HG03139 (cell line): ENCODE measurements at regions not wholly inside any gene's neighbourhood (a gene's known extent, or its start where the extent isn't known, plus 50 kb on each side); places are given as distances from the start of the nearest gene placed in this dataset.
"Not testable (repeated sequence)": the region's sequence is repeated elsewhere in the genome, so short reads cannot be mapped to it uniquely, and the experiment has no call there.

Source experiments
- ATAC-seq: cut with Tn5 transposase; IDR thresholded peaks from one replicate; pipeline ENCODE4 v1.9.1; 2021; ENCODE audit not compliant: unreplicated experiment

- no peak for ATAC-seq
These were observed 50.9 kb upstream of the OLIG3 start for GRCh38 chr6:137545073-137545472.

GRCh38 chr6:137547186-137547585 lies 53.0 kb upstream of the OLIG3 start:
- no peak for ATAC-seq

GRCh38 chr6:137547601-137548000 lies 53.4 kb upstream of the OLIG3 start:
- no peak for ATAC-seq

DNA sequence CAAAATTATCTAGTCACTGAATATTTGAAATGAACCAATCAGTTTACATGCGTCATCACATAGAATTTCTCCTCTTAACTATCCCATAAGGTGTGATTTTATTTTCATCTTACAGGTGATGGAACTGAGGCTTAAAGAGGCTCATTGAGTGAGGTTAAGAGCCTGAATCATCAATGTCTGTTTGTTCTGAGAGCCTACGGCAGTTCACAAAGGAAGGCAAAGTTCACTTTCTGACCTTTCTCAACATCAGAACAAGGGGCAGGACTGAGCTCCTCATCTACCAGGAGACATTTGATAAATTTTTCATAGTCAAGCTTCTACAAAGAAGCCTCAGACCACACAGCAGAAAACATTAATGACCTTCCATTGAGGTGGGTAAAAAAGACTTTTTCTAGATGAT lies 54.9 kb upstream of the OLIG3 start:
- no peak for ATAC-seq

DNA sequence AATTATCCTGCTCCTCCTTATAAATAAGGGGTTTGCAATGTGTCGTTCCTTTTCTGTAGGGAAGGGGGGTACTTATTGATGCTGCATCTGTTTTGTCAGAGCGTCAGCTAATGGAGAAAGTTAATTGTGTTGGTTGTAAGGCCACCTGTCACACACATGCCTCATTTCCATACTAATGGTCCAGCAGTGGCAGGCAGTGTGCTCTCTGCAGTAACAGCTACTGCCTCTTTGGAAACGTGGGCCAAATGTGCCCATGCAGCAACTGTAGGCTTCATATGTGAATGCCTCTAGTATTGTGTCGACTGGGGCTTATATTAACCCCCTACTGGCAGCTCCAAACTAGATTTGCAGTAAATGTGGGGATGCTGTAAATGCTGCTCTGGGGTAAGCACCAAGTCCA lies 56.3 kb upstream of the OLIG3 start:
- ATAC-seq, result no peak

DNA sequence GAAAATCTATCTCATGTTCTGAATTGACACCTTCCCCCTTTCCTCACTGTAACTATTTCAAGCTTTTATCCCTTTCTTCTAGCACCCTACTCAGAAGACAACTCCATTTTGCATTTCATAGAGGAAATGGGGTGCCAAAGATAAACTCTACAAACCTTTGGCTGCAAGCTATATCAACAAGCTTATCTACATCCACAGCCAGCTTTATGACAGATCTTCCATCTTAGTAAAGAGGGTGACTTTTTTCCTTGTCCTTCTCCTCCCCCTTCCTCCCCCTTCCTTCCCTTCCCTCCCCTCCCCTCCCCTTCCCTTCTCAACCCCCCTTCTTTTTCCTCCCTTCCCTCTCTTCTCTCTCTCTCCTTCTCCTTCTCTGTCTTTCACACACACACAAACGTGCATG lies 58.0 kb upstream of the OLIG3 start:
- no peak for ATAC-seq

- no peak for ATAC-seq
These were observed 58.6 kb upstream of the OLIG3 start for GRCh38 chr6:137552809-137553208.

DNA sequence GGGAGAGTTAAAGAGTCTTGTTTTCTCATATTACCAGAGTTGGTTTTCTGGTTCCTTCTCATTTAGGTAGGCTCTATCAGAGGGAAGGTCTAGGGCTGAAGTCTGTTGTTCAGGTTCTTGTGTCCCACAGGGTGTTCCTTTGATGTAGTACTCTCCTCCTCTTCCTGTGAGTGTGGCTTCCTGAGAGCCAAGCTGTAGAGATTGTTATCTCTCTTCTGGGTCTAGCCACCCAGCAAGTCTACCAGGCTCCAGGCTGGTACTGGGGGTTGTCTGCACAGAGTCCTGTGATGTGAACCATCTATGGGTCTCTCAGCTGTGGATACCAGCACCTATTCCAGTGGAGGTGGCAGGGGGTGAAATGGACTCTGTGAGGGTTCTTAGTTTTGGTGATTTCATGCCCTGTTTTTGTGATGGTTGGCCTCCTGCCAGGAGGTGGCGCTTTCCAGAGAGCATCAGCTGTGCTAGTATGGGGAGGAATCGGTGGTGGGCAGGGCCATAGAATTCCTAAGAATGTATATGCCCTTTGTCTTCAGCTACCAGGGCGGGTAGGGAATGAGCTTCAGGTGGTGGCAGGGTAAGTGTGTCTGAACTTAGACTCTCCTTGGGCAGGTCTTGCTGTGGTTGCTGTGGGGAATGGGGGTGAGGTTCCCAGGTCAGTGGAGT lies 65.5 kb upstream of the OLIG3 start:
- ATAC-seq, result not testable (repeated sequence)

GRCh38 chr6:137560184-137560563 lies 66.0 kb upstream of the OLIG3 start:
- no peak for ATAC-seq

- no peak for ATAC-seq
These were observed 73.9 kb upstream of the OLIG3 start for GRCh38 chr6:137568067-137568466.

DNA sequence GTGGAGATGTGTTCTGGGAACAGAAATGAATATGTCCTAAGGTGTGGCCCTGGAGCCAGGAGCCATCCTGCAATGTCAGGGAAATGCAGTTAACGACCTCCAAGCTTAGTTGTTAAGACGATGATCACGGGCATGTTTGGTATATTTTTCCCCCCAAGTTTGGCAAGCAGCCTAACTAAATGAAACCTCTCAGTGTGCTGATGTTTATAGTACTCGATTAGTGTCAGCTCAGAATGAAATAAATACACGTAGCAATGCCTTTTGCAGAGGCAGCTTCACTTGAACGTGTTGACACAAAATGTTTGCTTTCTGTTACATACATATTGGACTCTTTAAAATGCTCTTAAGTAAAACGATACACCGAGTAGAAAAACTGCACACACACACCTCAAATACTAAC lies 76.2 kb upstream of the OLIG3 start:
- ATAC-seq, result no peak

DNA sequence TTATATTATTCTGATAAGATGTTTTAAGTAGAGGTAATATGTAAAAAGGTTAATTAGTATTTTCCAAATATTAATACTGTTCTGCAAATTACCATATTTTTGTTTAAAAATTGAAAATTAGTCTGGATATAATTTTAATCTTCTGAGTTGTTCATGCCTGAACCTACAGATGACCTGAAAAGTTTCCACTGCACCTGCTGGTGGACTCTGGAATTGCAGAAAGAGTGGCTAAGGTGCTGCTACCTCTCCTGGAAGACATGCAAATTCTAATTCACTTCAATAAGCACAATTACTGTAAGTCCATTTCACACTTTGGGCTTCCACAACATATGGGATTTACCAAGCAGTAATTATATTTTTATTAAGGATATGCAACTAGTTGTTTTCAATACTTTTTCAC lies 77.7 kb upstream of the OLIG3 start:
- ATAC-seq, result peak; percentile 84

GRCh38 chr6:137573739-137574138 lies 79.5 kb upstream of the OLIG3 start:
- ATAC-seq, result no peak

- ATAC-seq, result no peak
These were observed 85.4 kb upstream of the OLIG3 start for GRCh38 chr6:137579612-137580011.

DNA sequence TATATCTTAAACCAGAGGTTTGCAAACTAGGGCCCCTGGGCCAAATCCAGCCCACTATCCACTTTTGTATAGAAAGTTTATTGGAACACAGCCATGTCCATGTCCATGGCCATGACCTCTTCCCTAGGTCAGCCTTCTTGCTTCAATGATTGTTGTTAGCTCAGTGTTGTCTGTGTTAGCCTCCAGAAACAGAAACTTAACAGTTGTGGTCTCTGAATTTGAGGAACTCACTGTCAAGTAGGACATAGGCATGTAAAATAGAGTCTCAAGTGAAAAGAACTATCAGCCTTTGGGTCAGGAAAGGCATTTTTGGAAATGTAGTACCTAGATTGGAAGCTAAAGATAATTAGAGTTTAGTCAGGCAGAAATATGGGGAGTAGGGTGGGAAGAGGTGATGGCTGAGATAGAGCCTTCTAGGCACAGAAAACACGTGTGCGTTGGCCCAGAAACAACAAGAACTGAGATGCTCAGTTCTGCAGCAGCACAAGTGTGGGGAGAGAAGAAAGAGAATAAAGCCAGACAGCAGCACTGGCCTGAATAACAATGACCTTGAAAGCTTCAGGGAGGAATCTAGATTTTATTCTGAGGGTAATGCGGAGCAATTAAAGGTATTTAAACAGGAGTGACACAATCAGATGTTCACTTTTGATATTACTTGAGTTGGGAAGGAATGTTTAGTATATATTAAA lies 87.0 kb upstream of the OLIG3 start:
- no peak for ATAC-seq

DNA sequence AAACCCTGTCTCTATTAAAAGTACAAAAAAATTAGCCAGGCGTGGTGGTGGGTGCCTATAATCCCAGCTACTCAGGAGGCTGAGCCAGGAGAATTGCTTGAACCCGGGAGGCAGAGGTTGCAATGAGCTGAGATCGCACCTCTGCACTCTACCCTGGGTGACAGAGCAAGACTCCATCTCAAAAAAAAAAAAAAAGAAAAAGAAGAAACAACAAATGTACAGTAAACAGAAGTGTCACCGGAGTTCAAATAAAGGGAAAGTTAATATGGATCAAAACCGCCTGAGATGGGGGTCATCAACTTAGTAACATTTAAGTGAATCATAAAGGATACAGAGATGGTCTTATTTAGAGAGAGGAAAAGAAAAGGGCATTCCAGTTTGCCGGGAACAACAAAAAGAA lies 89.3 kb upstream of the OLIG3 start:
- not testable (repeated sequence) for ATAC-seq

- no peak for ATAC-seq
These were observed 94.3 kb upstream of the OLIG3 start for GRCh38 chr6:137588472-137588871.

DNA sequence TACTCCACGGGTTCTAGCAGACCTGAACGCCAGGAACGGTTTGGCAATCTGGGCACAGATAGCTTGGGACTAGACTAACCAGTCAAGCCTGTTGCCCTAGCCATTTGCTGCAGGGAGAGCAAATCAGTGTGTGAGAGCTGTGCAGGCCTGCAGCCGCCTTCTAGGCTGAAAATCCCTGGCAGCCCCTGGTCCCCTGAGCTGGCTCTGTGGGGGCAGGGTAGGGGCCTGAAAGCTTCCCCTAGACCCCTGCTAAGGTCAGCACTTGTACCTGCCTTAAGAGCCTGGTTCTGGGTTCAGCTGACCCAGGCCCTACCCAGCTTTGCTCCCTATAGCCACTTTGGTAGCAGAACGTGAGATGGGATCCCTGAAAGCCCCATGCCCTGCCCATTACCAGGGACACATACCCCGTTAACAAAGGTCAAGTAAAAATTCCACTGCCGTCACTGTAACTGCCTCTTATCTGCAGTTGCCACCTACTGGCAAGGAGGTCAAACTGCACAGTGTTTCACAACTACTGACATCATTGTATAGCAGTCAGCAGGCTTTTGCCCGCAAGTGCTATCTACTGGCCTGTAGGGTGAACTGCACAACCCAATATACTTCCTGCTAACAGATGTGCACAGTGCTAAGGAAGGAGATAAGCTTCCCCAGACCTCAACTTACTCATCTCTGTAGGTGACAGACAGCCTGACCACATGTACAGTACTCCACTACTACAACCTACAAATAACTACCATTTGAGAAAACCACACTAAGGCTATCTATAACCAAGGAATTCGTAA lies 95.1 kb upstream of the OLIG3 start:
- ATAC-seq, result peak; percentile 100

GRCh38 chr6:137590684-137591083 lies 96.5 kb upstream of the OLIG3 start:
- no peak for ATAC-seq

GRCh38 chr6:137601471-137601870 lies 107.3 kb upstream of the OLIG3 start:
- ATAC-seq, result no peak

DNA sequence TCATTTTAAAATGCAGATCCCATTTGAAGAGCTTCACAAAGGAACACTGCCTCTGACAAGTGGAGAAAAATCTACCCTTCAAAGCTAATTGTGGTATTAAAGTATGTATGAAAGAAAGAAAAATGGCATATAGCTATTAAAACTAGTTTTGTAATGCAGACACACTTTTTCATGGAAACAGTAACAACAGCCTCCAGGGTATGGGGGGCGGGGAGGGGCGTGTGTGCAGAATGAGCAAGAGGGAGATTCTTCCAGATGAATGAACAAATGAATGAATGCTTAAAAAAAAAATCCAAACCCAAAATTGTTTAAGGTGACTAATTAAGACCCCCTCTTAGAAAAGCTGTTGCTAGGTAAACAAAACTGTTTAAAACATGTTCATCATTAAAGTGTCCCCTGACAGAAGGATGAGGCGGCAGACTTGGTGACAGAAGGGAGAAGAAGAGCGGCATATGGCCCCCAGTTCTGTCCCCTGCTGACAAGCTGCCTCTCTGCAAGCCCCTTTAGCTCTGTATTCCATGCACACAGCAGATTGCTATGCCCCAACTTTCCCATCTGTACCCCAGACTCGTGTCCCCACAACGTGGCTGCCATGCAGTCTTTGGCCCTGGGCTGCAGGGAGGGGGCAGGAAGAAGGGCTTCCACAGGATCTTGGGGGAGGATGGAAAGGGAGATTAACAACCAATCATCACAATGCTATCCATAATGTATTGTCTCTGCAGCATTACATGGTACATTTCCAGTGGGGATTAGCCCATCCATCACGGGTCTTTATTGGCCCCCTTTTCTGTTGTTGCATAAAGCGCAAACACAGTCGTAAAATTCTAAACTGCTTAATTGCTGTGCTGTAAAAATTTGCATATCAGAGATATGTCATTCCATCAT lies 108.4 kb upstream of the OLIG3 start:
- ATAC-seq, result no peak
